GM19395 (cell line): ENCODE measurements at regions not wholly inside any gene's neighbourhood (a gene's known extent, or its start where the extent isn't known, plus 50 kb on each side); places are given as distances from the start of the nearest gene placed in this dataset.
"Not testable (repeated sequence)": the region's sequence is repeated elsewhere in the genome, so short reads cannot be mapped to it uniquely, and the experiment has no call there.

Source experiments
- ATAC-seq: cut with Tn5 transposase; IDR thresholded peaks from one replicate; pipeline ENCODE4 v1.9.1; 2021; ENCODE audit warnings: mild to moderate bottlenecking, moderate library complexity; ENCODE audit not compliant: unreplicated experiment

- ATAC-seq, result peak; percentile 65
Measured at GRCh38 chr4:162847945-162848549, 318.6 kb downstream of the NAF1 start.

GRCh38 chr4:162841753-162842152, 324.9 kb downstream of the NAF1 start:
- peak; percentile 69 for ATAC-seq

DNA sequence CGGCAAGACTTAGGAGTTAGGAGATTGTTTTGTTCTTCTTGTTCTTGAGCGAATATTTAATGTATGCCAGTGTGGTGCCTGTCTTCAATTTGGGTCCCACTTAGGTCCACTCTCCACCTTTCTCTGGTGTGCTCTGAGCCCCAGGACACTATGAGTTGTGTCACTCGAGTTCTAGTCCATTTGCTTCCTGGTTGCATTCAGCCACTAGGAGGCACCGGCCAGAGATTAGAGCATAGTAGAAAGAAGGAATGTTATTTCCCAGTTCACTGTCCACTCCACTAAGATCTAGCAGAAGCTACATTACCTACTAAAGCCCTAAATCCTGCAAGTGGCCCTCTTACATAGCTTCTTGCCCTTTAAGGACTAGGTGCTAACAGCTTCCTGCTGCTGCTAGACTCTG, 326.9 kb downstream of the NAF1 start:
- ATAC-seq, result no peak

GRCh38 chr4:162838671-162839070, 328.0 kb downstream of the NAF1 start:
- no peak for ATAC-seq

- ATAC-seq, result no peak
Measured at GRCh38 chr4:162837679-162838078, 329.0 kb downstream of the NAF1 start.

- ATAC-seq, result no peak
Measured at GRCh38 chr4:162837241-162837640, 329.4 kb downstream of the NAF1 start.

GRCh38 chr4:162836773-162837172, 329.9 kb downstream of the NAF1 start:
- ATAC-seq, result no peak

GRCh38 chr4:162836258-162836657, 330.4 kb downstream of the NAF1 start:
- not testable (repeated sequence) for ATAC-seq

- ATAC-seq, result no peak
Measured at GRCh38 chr4:162830899-162831298, 335.8 kb downstream of the NAF1 start.

DNA sequence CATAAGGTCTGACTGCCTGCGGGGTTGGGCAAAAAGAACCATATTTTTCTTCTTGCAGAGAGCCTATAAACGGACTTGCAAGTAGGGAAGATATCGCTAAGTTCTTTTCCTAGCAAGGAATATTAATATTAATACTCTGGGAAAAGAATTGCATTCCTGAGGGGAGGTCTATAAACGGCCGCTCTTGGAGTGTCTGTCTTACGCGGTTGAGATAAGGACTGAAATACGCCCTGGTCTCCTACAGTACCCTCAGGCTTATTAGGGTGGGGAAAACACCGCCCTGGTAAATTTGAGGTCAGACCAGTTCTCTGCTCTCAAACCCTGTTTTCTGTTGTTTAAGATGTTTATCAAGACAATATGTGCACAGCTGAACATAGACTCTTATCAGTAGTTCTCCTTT, 349.3 kb downstream of the NAF1 start:
- not testable (repeated sequence) for ATAC-seq

- no peak for ATAC-seq
Measured at GRCh38 chr4:162804351-162804924, 362.3 kb downstream of the NAF1 start.

GRCh38 chr4:162803378-162803777, 363.3 kb downstream of the NAF1 start:
- no peak for ATAC-seq

- ATAC-seq, result no peak
Measured at GRCh38 chr4:162797108-162797507, 369.6 kb downstream of the NAF1 start.

GRCh38 chr4:162793571-162793970, 373.1 kb downstream of the NAF1 start:
- no peak for ATAC-seq

DNA sequence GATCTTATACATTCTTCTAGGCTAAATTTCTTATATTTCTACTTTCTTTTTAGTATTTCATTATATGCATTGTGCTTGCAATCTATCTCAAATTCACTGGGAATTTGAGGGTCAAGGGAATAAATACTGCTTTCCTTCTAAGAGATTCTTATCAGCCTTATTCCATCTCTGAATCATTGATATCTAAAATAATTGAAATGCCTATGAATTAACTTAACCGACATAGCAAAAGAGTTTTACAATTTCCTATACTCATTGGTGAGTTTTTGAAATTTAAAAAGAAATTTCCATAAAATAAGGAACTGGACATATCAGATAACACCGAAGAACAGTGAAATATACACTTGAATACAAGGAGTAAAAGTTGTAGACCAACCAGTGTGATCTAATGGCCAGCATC, 373.7 kb downstream of the NAF1 start:
- ATAC-seq, result no peak

- ATAC-seq, result no peak
Measured at GRCh38 chr4:162791226-162791625, 375.5 kb downstream of the NAF1 start.

- no peak for ATAC-seq
Measured at GRCh38 chr4:162787120-162787519, 379.6 kb downstream of the NAF1 start.

GRCh38 chr4:162782778-162783525, 383.7 kb downstream of the NAF1 start:
- ATAC-seq, result no peak

GRCh38 chr4:162782096-162782777, 384.5 kb downstream of the NAF1 start:
- ATAC-seq, result no peak

DNA sequence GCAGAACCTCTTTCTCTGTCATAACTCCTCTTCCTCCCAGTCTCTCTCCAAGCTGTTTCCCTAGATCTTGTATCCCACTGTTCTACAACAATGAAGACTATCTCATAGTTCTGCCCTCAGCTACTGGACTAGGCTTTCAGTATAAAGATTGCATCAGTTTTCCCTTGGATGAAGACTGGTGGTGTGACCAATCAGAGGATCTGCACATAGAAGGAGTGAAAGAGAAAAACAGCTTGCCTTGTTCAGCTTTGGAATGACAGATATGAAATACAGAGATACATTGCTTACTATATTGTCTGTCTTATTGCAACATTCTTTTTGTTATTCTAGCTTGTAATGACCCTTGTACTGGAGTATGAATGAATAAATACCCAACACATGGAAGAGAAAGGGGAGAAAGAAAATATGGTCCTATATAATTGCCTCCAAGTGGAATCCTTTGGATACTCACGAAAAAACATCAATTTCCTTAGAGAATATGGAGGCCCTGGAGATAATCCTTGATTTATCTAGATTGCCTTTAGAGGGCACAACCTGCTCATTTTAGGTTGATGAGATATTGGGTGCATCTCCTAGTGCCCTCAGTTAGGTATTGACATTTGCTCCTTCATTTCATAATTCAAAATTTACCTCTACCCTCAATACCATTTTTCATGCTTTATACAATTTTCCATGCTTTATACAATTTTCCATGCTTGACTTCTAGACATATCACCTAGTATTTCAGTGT, 395.8 kb downstream of the NAF1 start:
- ATAC-seq, result no peak

DNA sequence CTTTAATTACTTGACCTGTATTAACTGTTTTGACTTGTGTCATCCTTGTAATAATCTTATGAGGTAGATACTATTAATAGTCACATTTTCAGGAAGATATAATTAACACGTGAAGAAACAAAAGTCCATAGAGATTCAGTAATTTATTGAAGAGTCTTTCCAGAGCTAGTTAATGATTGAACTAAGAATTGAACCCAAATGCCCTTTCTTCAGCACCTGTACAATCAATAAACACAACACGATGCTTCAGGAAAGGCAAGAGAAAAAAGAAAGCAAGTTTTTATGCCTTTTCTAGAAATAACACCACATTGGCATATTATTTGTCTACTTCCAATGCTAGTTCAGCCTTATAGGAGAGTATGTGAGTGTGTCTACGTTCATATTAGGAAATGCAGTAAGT, 399.6 kb downstream of the NAF1 start:
- no peak for ATAC-seq
